Activated T-helper 2 cell treated with anti-CD3 and anti-CD28 coated beads, Interferon-gamma antibody, Interleukin-2, Interleukin-4, amounts not matched to agents 10 μg/mL and 5 μg/mL and 100 μg/mL, durations not matched to agents 14 hours and 24 hours and 36 hours (primary cell): ENCODE measurements at regions not wholly inside any gene's neighbourhood (a gene's known extent, or its start where the extent isn't known, plus 50 kb on each side); places are given as distances from the start of the nearest gene placed in this dataset.
"Not testable (repeated sequence)": the region's sequence is repeated elsewhere in the genome, so short reads cannot be mapped to it uniquely, and the experiment has no call there.

ENCODE experiments used
- DNase-seq: peaks from one replicate; pipeline ENCODE4 v3.0.0; 2021; ENCODE audit warnings: low spot score
- H3K27ac Mint-ChIP-seq: one replicate; pipeline ENCODE4 v1.8.0; 2021; ENCODE audit warnings: mixed read lengths
- H3K27me3 Mint-ChIP-seq: one replicate; pipeline ENCODE4 v1.8.0; 2021; ENCODE audit warnings: low read depth, mixed read lengths
- H3K36me3 Mint-ChIP-seq: one replicate; pipeline ENCODE4 v1.8.0; 2021; ENCODE audit warnings: low read depth, mixed read lengths
- H3K4me1 Mint-ChIP-seq: one replicate; pipeline ENCODE4 v1.8.0; 2021; ENCODE audit warnings: low read depth, mixed read lengths
- H3K4me3 Mint-ChIP-seq: one replicate; pipeline ENCODE4 v1.8.0; 2021; ENCODE audit warnings: low read depth, mild to moderate bottlenecking, moderate library complexity, mixed read lengths
- H3K9me3 Mint-ChIP-seq: one replicate; pipeline ENCODE4 v1.8.0; 2021; ENCODE audit warnings: mixed read lengths
- intact Hi-C: fragments of 100-400 bp; cut with micrococcal nuclease; formaldehyde crosslinking; loops from one replicate; pipeline ENCODE4 v1.15.1; 2023

- no peaks in the 10 kb centered on the region for H3K4me1 Mint-ChIP-seq
- no peak overlapping the region for H3K4me3 Mint-ChIP-seq
- H3K36me3 Mint-ChIP-seq = no peaks in the 10 kb centered on the region
- H3K27me3 Mint-ChIP-seq = no peaks in the 10 kb centered on the region
- H3K9me3 Mint-ChIP-seq = peaks cover 51% of the 10 kb centered on the region
- no peak overlapping the region for H3K27ac Mint-ChIP-seq
- DNase-seq = no peak
- intact Hi-C loops = no loop called here
These were observed 761.2 kb downstream of the NOVA1 start for GRCh38 chr14:25836636-25837035.

DNA sequence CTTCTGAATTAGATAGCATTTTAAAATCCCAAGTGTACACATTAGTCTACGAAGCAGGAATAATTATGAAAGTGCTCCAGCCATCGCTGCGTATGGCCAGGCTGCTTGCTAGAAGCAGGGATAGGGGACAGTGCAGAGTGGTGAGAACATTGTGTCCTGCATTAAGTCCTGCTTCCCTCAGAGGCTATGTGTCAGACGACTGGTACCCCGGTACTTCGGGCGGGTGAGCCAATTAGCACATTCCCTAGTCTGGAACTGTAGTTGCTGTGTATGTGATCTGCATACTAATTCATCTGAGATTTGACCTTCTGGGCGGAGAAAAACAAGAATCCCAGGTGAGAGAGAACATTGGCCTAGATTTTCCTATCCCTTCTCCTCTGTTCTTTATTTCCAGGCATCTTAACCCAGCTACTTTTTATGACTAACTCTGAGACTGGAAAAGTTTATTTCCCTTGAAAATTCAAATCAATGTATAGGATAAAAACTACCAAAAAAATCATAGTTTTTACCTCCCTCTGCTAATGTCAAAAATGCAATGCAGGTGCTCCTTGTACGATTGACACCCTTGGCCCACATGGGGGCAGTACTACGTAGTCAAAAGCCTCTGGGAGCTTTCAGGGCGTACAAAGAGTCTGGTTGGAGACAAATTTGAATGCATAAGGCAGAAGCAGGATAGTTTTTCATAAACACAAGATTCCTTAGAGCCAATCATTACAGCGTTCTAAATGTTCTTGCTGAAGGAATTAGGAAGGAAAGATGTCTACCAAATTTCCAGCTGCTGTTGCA lies 764.3 kb downstream of the NOVA1 start:
- Mint-ChIP-seq H3K4me3 (no peak overlapping the region), H3K36me3 (no peaks in the 10 kb centered on the region), H3K27me3 (no peaks in the 10 kb centered on the region), H3K27ac (no peak overlapping the region), H3K4me1 (no peaks in the 10 kb centered on the region), H3K9me3 (peaks cover 41% of the 10 kb centered on the region)
- DNase-seq = no peak
- intact Hi-C loops = no loop called here

- Mint-ChIP-seq H3K4me3 (no peak overlapping the region), H3K27me3 (no peaks in the 10 kb centered on the region), H3K36me3 (no peaks in the 10 kb centered on the region), H3K27ac (no peak overlapping the region), H3K4me1 (no peaks in the 10 kb centered on the region), H3K9me3 (peaks cover 42% of the 10 kb centered on the region)
- intact Hi-C loops = no loop called here
- DNase-seq = no peak
These were observed 765.2 kb downstream of the NOVA1 start for GRCh38 chr14:25832585-25832984.

DNA sequence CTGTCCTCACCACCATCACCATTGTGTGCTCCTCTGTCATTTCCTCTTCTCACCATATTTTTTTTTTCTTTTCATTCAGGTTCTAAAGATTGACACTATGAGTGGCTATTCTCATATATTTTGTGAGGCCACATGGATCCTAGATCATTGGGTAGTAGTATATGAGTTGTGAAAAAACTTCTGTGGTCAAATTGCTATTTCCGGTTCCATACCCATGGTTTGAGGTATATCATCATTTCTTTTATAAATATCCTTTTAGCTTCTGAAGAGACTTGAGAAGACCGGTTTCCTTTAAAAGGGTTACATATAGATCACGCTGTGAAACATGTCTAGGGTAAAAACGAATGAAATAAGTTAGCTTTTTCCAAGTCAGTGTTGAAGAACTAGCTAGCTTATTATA lies 769.3 kb downstream of the NOVA1 start:
- Mint-ChIP-seq H3K9me3 (peaks cover 38% of the 10 kb centered on the region), H3K36me3 (no peaks in the 10 kb centered on the region), H3K27ac (no peak overlapping the region), H3K27me3 (no peaks in the 10 kb centered on the region), H3K4me3 (no peak overlapping the region), H3K4me1 (no peaks in the 10 kb centered on the region)
- DNase-seq = no peak
- intact Hi-C loops = no loop called here

DNA sequence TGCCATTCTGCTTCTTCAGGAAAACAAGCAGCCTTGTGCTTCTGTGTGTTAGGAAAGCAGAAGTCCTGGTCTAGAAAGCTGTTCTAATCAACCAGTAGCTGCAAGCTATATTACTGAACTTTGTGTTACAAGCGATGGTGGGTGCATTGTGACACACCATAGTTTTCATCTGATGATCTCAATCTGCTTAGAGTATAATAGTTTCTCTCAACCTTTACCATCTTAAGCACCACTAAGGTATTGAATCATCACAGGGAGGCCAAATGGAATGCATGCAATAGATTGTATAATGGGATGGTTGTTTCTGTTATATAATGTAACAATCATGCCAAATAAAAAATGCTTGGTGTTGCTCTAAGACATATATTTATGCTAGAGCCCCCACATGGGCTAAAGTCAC lies 771.7 kb downstream of the NOVA1 start:
- Mint-ChIP-seq H3K27me3 (no peaks in the 10 kb centered on the region), H3K27ac (no peak overlapping the region)
- intact Hi-C loops = no loop called here

DNA sequence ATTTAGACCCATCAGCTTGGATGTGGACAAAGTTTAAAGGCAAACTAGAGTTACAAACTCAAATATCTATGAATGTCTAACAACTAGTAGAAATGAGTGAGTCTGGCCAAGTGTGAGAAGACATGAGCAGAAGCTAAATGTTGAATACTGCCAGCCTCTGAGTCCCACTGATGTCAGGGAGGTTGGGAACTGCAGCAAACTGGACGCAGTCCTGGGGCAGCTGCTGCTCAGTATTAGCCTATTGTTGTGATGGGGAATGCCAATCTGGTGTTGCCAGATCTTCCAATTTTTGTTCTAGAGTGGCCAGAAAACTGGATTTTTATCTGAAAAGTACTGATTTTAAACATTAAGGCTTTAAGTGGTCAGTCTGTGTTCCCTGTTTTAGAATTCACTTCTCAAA lies 770.4 kb upstream of the STXBP6 start:
- no peak for DNase-seq
- Mint-ChIP-seq H3K4me1 (no peaks in the 10 kb centered on the region), H3K27me3 (no peaks in the 10 kb centered on the region), H3K9me3 (peaks cover 37% of the 10 kb centered on the region), H3K4me3 (no peak overlapping the region), H3K36me3 (no peaks in the 10 kb centered on the region), H3K27ac (no peak overlapping the region)
- intact Hi-C loops = no loop called here

More for the DNA sequence above, 771.7 kb downstream of the NOVA1 start:
- no peaks in the 10 kb centered on the region for H3K36me3 Mint-ChIP-seq
- no peaks in the 10 kb centered on the region for H3K4me1 Mint-ChIP-seq
- peaks cover 36% of the 10 kb centered on the region for H3K9me3 Mint-ChIP-seq
- DNase-seq = no peak
- H3K4me3 Mint-ChIP-seq = no peak overlapping the region

GRCh38 chr14:25814622-25815021 lies 764.7 kb upstream of the STXBP6 start:
- H3K36me3 Mint-ChIP-seq, H3K4me1 Mint-ChIP-seq, H3K27me3 Mint-ChIP-seq, H3K4me3 Mint-ChIP-seq, H3K27ac Mint-ChIP-seq, intact Hi-C loops, DNase-seq: not testable (repeated sequence)
- H3K9me3 Mint-ChIP-seq = peaks cover 53% of the 10 kb centered on the region

GRCh38 chr14:25803386-25804018 lies 753.6 kb upstream of the STXBP6 start:
- intact Hi-C loops = no loop called here
- Mint-ChIP-seq H3K4me3 (no peak overlapping the region), H3K4me1 (no peaks in the 10 kb centered on the region), H3K27me3 (no peaks in the 10 kb centered on the region), H3K27ac (no peak overlapping the region), H3K36me3 (no peaks in the 10 kb centered on the region), H3K9me3 (peaks cover 56% of the 10 kb centered on the region)
- no peak for DNase-seq

DNA sequence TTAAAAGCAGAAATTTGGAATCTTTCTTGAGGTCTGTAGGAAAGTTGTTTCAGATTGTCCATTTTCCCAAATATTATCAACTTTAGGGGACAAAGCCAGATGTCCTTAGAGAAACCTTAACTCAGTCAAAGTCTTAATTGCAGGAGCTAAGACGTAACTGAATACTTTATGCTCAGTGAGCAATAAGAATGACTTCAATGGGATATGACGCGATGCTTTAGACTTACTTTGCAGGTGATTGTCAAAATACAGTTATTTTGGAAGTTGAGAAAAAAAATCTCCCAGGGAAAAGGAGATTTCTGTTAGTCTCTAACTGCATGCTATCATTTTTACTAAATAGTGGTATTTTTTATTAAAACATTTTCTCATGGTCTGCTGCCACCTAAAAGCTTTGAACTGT lies 750.9 kb upstream of the STXBP6 start:
- no peak for DNase-seq
- H3K9me3 Mint-ChIP-seq = peaks cover 57% of the 10 kb centered on the region
- no peaks in the 10 kb centered on the region for H3K36me3 Mint-ChIP-seq
- no peaks in the 10 kb centered on the region for H3K27me3 Mint-ChIP-seq
- H3K4me1 Mint-ChIP-seq = no peaks in the 10 kb centered on the region
- no peak overlapping the region for H3K27ac Mint-ChIP-seq
- intact Hi-C loops = no loop called here
- no peak overlapping the region for H3K4me3 Mint-ChIP-seq

DNA sequence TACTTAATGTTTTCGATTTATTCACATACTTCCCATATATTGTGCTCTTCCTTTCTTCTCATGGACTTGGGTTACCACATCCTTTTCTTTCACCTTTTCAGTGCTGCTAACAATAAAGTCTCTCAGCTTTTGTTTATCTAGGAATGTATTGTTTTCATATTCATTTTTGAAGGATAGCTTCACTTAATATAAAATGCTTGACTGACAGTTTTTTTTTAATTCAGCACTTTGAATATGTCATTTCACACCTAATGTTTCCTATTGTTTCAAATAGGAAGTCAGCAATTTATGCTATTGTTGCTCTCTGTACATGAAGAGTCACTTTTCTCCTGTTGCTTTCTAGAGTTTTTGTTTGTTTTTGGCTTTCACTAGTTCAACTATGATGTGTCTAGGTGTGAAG lies 738.3 kb upstream of the STXBP6 start:
- Mint-ChIP-seq H3K27me3 (no peaks in the 10 kb centered on the region), H3K9me3 (peaks cover 48% of the 10 kb centered on the region), H3K4me3 (no peak overlapping the region), H3K4me1 (no peaks in the 10 kb centered on the region), H3K36me3 (no peaks in the 10 kb centered on the region), H3K27ac (no peak overlapping the region)
- no peak for DNase-seq
- intact Hi-C loops = no loop called here

DNA sequence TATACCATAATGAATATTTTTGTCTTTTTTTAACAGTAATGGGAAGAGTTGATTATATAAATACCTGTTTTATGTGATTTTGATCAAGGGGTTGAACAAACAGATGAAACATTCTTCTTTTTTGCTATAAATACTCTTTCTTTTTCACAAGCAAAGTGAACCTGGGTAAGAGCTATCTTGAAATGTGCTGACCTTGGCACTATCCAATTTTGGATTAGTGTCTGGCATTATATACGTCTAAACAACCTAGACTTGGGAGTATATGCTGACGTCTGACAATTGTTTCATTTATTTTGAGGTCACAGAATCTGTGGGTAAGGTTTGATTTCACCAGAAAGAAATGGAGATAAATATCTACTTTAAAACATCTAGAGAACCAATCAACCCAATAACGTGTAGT lies 716.0 kb upstream of the STXBP6 start:
- Mint-ChIP-seq H3K36me3 (no peaks in the 10 kb centered on the region), H3K27ac (no peak overlapping the region), H3K9me3 (peaks cover 61% of the 10 kb centered on the region), H3K4me3 (no peak overlapping the region), H3K27me3 (no peaks in the 10 kb centered on the region), H3K4me1 (no peaks in the 10 kb centered on the region)
- no peak for DNase-seq
- intact Hi-C loops = no loop called here

- no peak for DNase-seq
- Mint-ChIP-seq H3K27me3 (no peaks in the 10 kb centered on the region), H3K4me3 (no peak overlapping the region), H3K9me3 (peaks cover 29% of the 10 kb centered on the region), H3K36me3 (no peaks in the 10 kb centered on the region), H3K4me1 (no peaks in the 10 kb centered on the region), H3K27ac (no peak overlapping the region)
- intact Hi-C loops = no loop called here
These were observed 710.1 kb upstream of the STXBP6 start for GRCh38 chr14:25759920-25760655.

DNA sequence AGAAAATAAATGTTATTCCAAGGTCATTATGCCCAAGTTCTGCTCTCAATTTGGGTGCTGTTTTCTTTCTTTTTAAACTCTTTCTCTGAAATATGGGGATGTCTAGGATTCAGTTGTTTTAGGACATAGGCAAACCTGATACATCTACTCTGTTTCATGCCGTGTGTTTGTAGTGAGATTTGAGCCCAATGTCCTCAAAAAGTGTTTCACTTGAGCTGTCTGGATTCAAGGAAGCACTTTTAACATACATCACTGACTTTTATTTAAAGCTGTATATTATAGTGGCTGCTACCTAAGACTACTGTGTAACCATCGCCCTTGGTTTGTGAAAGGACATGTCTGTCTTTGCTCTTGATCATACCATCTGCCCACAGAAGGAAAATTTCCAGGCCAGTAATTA lies 709.3 kb upstream of the STXBP6 start:
- intact Hi-C loops = no loop called here
- Mint-ChIP-seq H3K27ac (no peak overlapping the region), H3K9me3 (peaks cover 33% of the 10 kb centered on the region), H3K27me3 (no peaks in the 10 kb centered on the region), H3K36me3 (no peaks in the 10 kb centered on the region), H3K4me3 (no peak overlapping the region), H3K4me1 (no peaks in the 10 kb centered on the region)
- DNase-seq = no peak
